HL-60 (cell line): ENCODE measurements at regions not wholly inside any gene's neighbourhood (a gene's known extent, or its start where the extent isn't known, plus 50 kb on each side); places are given as distances from the start of the nearest gene placed in this dataset.

Experiments
- DNase-seq, 2 experiments: peaks; one replicate each; pipeline ENCODE4 v3.0.0-alpha.2; 2010 to 2020; ENCODE audit warnings: low read depth in 1 of 2, low spot score in 1 of 2
- H3K27ac ChIP-seq: fragments of 250-450 bp; sonication (Bioruptor Pico); replicated peaks from 2 replicates; pipeline ENCODE4 v1.5.1; 2020; ENCODE audit warnings: mild to moderate bottlenecking, moderate library complexity
- H3K27me3 ChIP-seq: fragments of 250-450 bp; sonication (Bioruptor Pico); 2 replicates; pipeline ENCODE4 v1.5.1; 2021; ENCODE audit warnings: mild to moderate bottlenecking, moderate library complexity; ENCODE audit not compliant: insufficient read depth, poor library complexity, severe bottlenecking
- H3K4me3 ChIP-seq: replicated peaks from 2 replicates; pipeline ENCODE4 v1.5.1; 2011; ENCODE audit warnings: mild to moderate bottlenecking, control low read depth, low read length; ENCODE audit not compliant: insufficient read depth
- CTCF ChIP-seq: IDR thresholded peaks from one replicate; pipeline ENCODE4 v1.5.1; 2011; ENCODE audit warnings: low read length, control low read depth, inconsistent platforms; ENCODE audit not compliant: insufficient read depth
- GABPA ChIP-seq: IDR thresholded peaks from 2 replicates; pipeline ENCODE4 v1.6.1; 2012; ENCODE audit warnings: low read depth
- POLR2AphosphoS5 ChIP-seq: IDR thresholded peaks from 2 replicates; pipeline ENCODE4 v1.6.1; 2012; ENCODE audit warnings: low read depth
- REST ChIP-seq: IDR thresholded peaks from 2 replicates; pipeline ENCODE4 v1.6.1; 2012; ENCODE audit warnings: low read depth; ENCODE audit not compliant: insufficient replicate concordance
- SPI1 ChIP-seq: IDR thresholded peaks from 2 replicates; pipeline ENCODE4 v1.6.1; 2012; ENCODE audit warnings: low read depth, mild to moderate bottlenecking, borderline replicate concordance

GRCh38 chr5:124162767-124163532, 583.5 kb downstream of the ZNF608 start:
- no peak for DNase-seq
- no peak overlapping the region for H3K4me3 ChIP-seq

DNA sequence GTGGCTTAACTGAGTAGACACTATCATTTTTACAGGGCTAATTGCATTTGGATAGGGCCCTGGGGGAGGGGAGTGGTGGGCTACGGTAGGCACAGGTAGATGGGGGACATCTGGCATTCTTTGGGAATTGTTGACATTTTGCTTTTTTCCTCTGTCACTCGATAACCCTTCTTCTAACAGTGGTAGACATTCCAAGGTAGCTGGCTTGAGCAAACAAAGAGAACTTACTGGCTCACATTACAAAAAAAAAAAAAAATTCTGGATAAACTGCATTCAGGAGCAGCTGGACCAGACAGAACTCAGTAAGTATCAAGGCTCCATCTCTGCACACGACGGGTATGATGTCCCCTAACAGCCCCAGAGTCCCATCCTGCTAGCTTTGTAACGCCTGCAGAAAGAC, 585.2 kb downstream of the ZNF608 start:
- no peak for TF ChIP-seq GABPA
- TF ChIP-seq REST = no peak
- TF ChIP-seq POLR2AphosphoS5 = no peak
- no peak for TF ChIP-seq CTCF
- TF ChIP-seq SPI1 = no peak
- no peak for DNase-seq
- Histone ChIP-seq H3K27ac (no peak overlapping the region), H3K27me3 (no peaks in the 10 kb centered on the region), H3K4me3 (no peak overlapping the region)

More at GRCh38 chr5:124162767-124163532, 583.5 kb downstream of the ZNF608 start:
- Histone ChIP-seq H3K27me3 (no peaks in the 10 kb centered on the region), H3K27ac (no peak overlapping the region)
- TF ChIP-seq REST (no peak), GABPA (no peak), SPI1 (no peak), CTCF (no peak), POLR2AphosphoS5 (no peak)

DNA sequence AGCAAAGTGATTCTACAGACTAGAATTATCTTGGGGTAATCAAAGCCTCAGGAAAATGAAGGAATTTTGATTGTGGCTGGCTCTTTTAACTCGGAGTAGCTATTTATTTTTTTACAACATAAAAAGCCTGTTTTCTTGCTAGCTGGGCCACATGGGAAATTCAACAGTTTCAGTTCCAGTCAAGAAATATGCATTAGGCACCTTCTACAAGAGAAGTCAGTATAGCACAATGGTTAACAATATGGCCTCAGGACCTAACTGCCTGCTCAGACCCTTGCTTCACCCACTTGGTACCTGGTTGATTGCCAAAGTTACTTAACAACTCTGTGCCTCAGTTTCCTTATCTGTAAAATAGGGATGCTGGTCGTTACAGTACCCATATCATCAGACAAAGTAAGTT, 586.2 kb downstream of the ZNF608 start:
- H3K27ac ChIP-seq = no peak overlapping the region
- DNase-seq = no peak
- TF ChIP-seq CTCF (no peak), GABPA (no peak), REST (no peak), SPI1 (no peak), POLR2AphosphoS5 (no peak)
- no peaks in the 10 kb centered on the region for H3K27me3 ChIP-seq
- no peak overlapping the region for H3K4me3 ChIP-seq
